Gastrocnemius medialis (tissue), 4 donors: ENCODE measurements at regions not wholly inside any gene's neighbourhood (a gene's known extent, or its start where the extent isn't known, plus 50 kb on each side); places are given as distances from the start of the nearest gene placed in this dataset.

Source experiments
- ATAC-seq, 2 donors: fragments of 150-250 bp; one replicate each; pipeline ENCODE4 v1.9.1; 2016
- DNase-seq, 2 donors: peaks; one replicate each; pipeline ENCODE4 v3.0.0-alpha.2; 2019
- H3K27ac ChIP-seq, 4 donors: fragments of 200-600 bp; sonication (generic); 1 replicate in 1 of 4; 2 replicates in 3 of 4; pipeline ENCODE4 v1.5.1; 2016 to 2018; ENCODE audit warnings: mild to moderate bottlenecking in 2 of 4, moderate library complexity in 1 of 4
- H3K27me3 ChIP-seq, 3 donors: fragments of 200-600 bp; sonication (generic) in 2 of 3; 1 replicate in 1 of 3; 2 replicates in 2 of 3; pipeline versions ENCODE4 v1.5.1 to v1.6.0; 2016 to 2019; ENCODE audit warnings: mild to moderate bottlenecking in 1 of 3, moderate library complexity in 1 of 3
- H3K36me3 ChIP-seq, 2 donors: fragments of 200-600 bp; sonication (generic) in 1 of 2; one replicate each; pipeline ENCODE4 v1.5.1; 2017 to 2018
- H3K4me1 ChIP-seq, 2 donors: fragments of 200-600 bp; sonication (generic) in 1 of 2; one replicate each; pipeline ENCODE4 v1.5.1; 2016 to 2017; ENCODE audit warnings: mild to moderate bottlenecking in 2 of 2
- H3K4me3 ChIP-seq, 4 donors: fragments of 200-600 bp; sonication (generic) in 3 of 4; 1 replicate in 1 of 4; 2 replicates in 3 of 4; pipeline ENCODE4 v1.5.1; 2016 to 2019; ENCODE audit warnings: mild to moderate bottlenecking in 2 of 4
- H3K9me3 ChIP-seq, 3 donors: fragments of 200-600 bp; sonication (generic) in 2 of 3; 1 replicate in 1 of 3; 2 replicates in 2 of 3; pipeline ENCODE4 v1.5.1; 2016 to 2019
- POLR2A ChIP-seq, 2 donors: fragments of 450-650 bp; IDR thresholded peaks; one replicate each; pipeline ENCODE4 v1.6.1; 2017; ENCODE audit warnings: antibody characterized with exemption in 2 of 2, mild to moderate bottlenecking in 2 of 2, moderate library complexity in 2 of 2
- in situ Hi-C, 4 donors: fragments of 200-750 bp; cut with MboI; loops; one replicate each; pipeline versions ENCODE4 v1.15.0 to v1.8.0; 2017; ENCODE audit warnings: low sequenced_read_pairs in 4 of 4
- intact Hi-C: fragments of 100-400 bp; cut with DNase I; formaldehyde crosslinking; loops from one replicate; pipeline ENCODE4 v1.15.1; 2023; ENCODE audit warnings: low total_unique reads
- TF ChIP-seq, protein P1 (sequence below), 5 experiments: fragments of 450-650 bp in 3 of 5; fragments of 200-600 bp in 2 of 5; sonication (generic) in 2 of 5; IDR thresholded peaks in 4 of 5; conservative IDR thresholded peaks in 1 of 5; 1 replicate in 4 of 5; 2 replicates in 1 of 5; pipeline ENCODE4 v1.5.1; 2016 to 2019; ENCODE audit warnings: antibody characterized with exemption in 5 of 5, mild to moderate bottlenecking in 3 of 5, moderate library complexity in 3 of 5

DNA sequence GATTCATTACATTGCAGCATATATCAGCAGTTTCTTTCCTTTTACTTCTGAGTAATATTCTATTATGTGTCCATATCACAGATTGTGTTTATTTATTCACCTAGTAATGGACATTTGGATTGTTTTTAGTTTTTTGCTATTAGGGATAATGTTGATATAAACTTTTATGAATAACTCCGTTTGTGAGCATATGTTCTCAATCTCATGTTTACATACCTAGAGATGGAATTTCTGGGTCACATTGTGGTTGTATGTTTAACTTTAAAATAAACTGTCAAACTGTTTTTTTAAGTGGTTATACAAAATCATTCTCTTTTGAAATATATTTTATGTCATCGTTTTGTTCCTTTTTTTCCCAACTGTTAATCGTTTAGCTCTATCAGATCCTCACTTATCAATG is 311.6 kb downstream of the MMUT start:
- Histone ChIP-seq H3K27ac (no peak overlapping the region), H3K4me3 (no peak overlapping the region), H3K4me1 (no peaks in the 10 kb centered on the region), H3K9me3 (no peaks in the 10 kb centered on the region), H3K36me3 (no peaks in the 10 kb centered on the region), H3K27me3 (no peaks in the 10 kb centered on the region)
- in situ Hi-C loops: no loop called here
- TF ChIP-seq POLR2A (IDR thresholded peaks at IDR 0.05): no peak
- TF ChIP-seq, protein P1, sequence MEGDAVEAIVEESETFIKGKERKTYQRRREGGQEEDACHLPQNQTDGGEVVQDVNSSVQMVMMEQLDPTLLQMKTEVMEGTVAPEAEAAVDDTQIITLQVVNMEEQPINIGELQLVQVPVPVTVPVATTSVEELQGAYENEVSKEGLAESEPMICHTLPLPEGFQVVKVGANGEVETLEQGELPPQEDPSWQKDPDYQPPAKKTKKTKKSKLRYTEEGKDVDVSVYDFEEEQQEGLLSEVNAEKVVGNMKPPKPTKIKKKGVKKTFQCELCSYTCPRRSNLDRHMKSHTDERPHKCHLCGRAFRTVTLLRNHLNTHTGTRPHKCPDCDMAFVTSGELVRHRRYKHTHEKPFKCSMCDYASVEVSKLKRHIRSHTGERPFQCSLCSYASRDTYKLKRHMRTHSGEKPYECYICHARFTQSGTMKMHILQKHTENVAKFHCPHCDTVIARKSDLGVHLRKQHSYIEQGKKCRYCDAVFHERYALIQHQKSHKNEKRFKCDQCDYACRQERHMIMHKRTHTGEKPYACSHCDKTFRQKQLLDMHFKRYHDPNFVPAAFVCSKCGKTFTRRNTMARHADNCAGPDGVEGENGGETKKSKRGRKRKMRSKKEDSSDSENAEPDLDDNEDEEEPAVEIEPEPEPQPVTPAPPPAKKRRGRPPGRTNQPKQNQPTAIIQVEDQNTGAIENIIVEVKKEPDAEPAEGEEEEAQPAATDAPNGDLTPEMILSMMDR (IDR thresholded peaks at IDR 0.05 in 4 of 5, conservative IDR thresholded peaks at IDR 0.05 in 1 of 5): no peak
- DNase-seq (no peak), ATAC-seq (no peak)
- intact Hi-C loops: no loop called here

DNA sequence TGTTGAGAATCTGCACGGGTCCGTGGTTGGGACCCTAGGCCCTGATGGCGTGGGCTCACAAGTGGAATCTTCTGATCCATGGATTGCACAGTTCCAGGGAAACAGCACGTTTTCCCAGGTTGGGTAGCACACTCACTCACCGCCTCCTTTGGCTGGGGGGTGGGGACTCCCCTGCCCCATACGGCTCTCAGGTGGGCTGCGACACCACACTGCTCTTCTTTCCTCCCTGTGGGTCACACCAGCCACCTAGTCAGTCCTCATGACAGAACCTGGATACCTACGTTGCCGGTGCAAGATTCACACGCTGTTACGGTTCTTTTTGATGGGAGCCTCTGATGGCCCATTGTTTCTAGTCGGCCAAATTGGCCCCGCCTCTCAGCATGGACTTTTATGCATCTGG is 312.0 kb downstream of the MMUT start:
- no peak for TF ChIP-seq POLR2A (IDR thresholded peaks at IDR 0.05)
- TF ChIP-seq, protein P1 (IDR thresholded peaks at IDR 0.05 in 4 of 5, conservative IDR thresholded peaks at IDR 0.05 in 1 of 5): no peak
- Histone ChIP-seq H3K4me3 (no peak overlapping the region), H3K9me3 (no peaks in the 10 kb centered on the region), H3K36me3 (no peaks in the 10 kb centered on the region), H3K27me3 (no peaks in the 10 kb centered on the region), H3K27ac (no peak overlapping the region), H3K4me1 (no peaks in the 10 kb centered on the region)
- no peak for ATAC-seq
- no peak for DNase-seq
- intact Hi-C loops: no loop called here
- in situ Hi-C loops: no loop called here

DNA sequence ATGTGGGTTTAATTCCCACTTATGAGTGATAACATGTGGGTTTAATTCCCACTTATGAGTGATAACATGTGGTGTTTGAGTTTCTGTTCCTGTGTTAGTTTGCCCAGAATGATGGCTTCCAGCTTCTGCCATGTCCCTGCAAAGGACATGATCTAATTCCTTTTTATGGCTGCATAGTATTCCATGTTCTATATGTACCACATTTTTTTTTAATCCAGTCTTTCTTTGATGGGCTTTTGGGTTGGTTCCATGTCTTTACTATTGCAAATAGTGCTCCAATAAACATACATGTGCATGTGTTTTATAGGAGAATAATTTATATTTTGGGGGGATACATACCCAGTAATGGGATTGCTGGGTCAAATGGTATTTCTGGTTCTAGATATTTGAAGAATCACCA is 317.8 kb downstream of the MMUT start:
- ATAC-seq (no peak), DNase-seq (no peak)
- no peak overlapping the region for H3K27ac ChIP-seq
- TF ChIP-seq POLR2A (IDR thresholded peaks at IDR 0.05): no peak
- TF ChIP-seq, protein P1 (IDR thresholded peaks at IDR 0.05 in 4 of 5, conservative IDR thresholded peaks at IDR 0.05 in 1 of 5): no peak
- H3K36me3 ChIP-seq: no peaks in the 10 kb centered on the region
- intact Hi-C loops (no loop called here), in situ Hi-C loops (no loop called here)
- H3K4me3 ChIP-seq: no peak overlapping the region
- no peaks in the 10 kb centered on the region for H3K9me3 ChIP-seq
- no peaks in the 10 kb centered on the region for H3K4me1 ChIP-seq
- H3K27me3 ChIP-seq: no peaks in the 10 kb centered on the region

DNA sequence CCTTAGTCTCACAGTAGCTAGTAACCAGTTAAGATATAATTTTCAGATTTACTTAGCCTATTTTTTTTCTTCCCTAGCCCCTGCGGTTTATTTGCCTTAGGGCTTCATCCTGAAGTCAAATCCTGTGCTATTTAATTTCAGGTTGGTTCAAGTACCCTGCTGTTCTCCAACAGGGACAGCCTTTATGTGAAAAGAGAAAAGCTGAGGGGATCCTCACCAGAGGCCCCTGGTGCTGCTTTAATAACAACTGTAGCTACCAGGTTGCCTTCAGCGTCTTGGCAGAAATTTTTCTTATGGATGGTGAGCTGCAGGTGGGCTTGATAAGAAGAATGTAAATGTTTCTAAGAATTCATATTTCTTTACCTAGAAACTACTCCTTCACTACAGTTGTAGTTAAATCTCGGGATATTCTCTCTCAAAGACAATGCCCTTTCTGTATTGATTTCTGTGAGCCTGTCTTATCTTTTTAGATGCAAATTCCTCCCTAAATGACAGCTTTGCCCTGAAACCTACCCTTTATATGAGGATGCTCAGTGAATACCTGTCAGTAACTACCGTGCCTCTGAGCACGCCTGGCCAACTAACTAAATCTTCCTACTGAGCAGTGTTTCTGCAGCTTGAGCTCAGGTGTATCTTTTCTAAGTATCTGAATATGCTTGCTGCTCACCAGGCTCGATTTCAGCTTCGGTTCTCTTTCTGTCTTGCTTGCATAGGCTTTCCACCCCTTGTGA is 320.5 kb downstream of the MMUT start:
- Histone ChIP-seq H3K27me3 (no peaks in the 10 kb centered on the region), H3K9me3 (no peaks in the 10 kb centered on the region), H3K4me1 (no peaks in the 10 kb centered on the region), H3K36me3 (no peaks in the 10 kb centered on the region), H3K4me3 (no peak overlapping the region), H3K27ac (no peak overlapping the region)
- TF ChIP-seq POLR2A (IDR thresholded peaks at IDR 0.05): no peak
- no peak for ATAC-seq
- intact Hi-C loops: no loop called here
- in situ Hi-C loops: no loop called here
- DNase-seq: no peak

DNA sequence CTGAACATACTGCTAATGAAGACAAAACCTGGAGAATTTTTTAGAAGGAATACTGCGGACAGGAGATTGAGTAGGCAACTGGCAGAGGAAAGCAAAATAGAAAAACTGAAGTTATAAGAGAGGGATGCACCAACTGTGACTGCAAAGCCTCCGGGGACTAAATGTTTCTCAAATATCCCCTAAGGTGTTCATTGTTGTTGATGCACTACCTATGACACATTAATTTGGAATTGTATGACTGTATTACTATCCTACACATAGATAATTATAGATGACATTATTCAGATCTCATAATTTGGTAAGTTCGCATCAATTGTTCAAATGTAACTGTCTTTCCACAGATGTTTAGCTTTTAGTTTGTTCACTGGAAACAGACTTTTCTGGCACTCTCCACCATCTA is 341.1 kb downstream of the MMUT start:
- Histone ChIP-seq H3K27me3 (no peaks in the 10 kb centered on the region), H3K4me3 (no peak overlapping the region), H3K27ac (no peak overlapping the region), H3K36me3 (no peaks in the 10 kb centered on the region), H3K9me3 (no peaks in the 10 kb centered on the region), H3K4me1 (no peaks in the 10 kb centered on the region)
- DNase-seq (no peak), ATAC-seq (no peak)
- intact Hi-C loops: no loop called here
- TF ChIP-seq, protein P1 (IDR thresholded peaks at IDR 0.05 in 4 of 5, conservative IDR thresholded peaks at IDR 0.05 in 1 of 5): no peak
- no peak for TF ChIP-seq POLR2A (IDR thresholded peaks at IDR 0.05)
- in situ Hi-C loops: no loop called here
